Astrocyte of the spinal cord (primary cell): ENCODE measurements at regions not wholly inside any gene's neighbourhood (a gene's known extent, or its start where the extent isn't known, plus 50 kb on each side); places are given as distances from the start of the nearest gene placed in this dataset.

ENCODE experiments used
- DNase-seq: peaks from one replicate; pipeline ENCODE4 v3.0.0; 2011; ENCODE audit warnings: low read depth, low spot score
- H3K4me3 ChIP-seq: 2 replicates; pipeline ENCODE4 v1.5.1; 2011; ENCODE audit warnings: low read depth, mild to moderate bottlenecking, low read length, moderate library complexity
- CTCF ChIP-seq: IDR thresholded peaks from 2 replicates; pipeline ENCODE4 v1.5.1; 2012; ENCODE audit warnings: low read depth, mild to moderate bottlenecking, low read length, inconsistent platforms
- in situ Hi-C: cut with HindIII; loops from 2 replicates; pipeline ENCODE4 v1.10.0; 2017; ENCODE audit warnings: low sequenced_read_pairs

- in situ Hi-C loops = no loop called here
- no peak for DNase-seq
- TF ChIP-seq CTCF = no peak
- H3K4me3 ChIP-seq = no peak overlapping the region
These were observed 688.2 kb downstream of the QKI start for GRCh38 chr6:164102693-164103092.

- in situ Hi-C loops = no loop called here
- no peak for DNase-seq
- no peak for TF ChIP-seq CTCF
- H3K4me3 ChIP-seq = no peak overlapping the region
These were observed 687.3 kb downstream of the QKI start for GRCh38 chr6:164101859-164102258.

GRCh38 chr6:164099269-164099865, 684.8 kb downstream of the QKI start:
- H3K4me3 ChIP-seq = no peak overlapping the region

GRCh38 chr6:164098857-164099267, 684.3 kb downstream of the QKI start:
- TF ChIP-seq CTCF = no peak
- in situ Hi-C loops = no loop called here

More at GRCh38 chr6:164099269-164099865, 684.8 kb downstream of the QKI start:
- peak; percentile 13 for DNase-seq
- in situ Hi-C loops = no loop called here
- peak; percentile 20 for TF ChIP-seq CTCF

GRCh38 chr6:164097551-164098398, 683.3 kb downstream of the QKI start:
- no peak overlapping the region for H3K4me3 ChIP-seq
- peak; percentile 40 for TF ChIP-seq CTCF
- peak; percentile 78 for DNase-seq
- in situ Hi-C loops = no loop called here

More at GRCh38 chr6:164098857-164099267, 684.3 kb downstream of the QKI start:
- H3K4me3 ChIP-seq = no peak overlapping the region
- DNase-seq = peak; percentile 28

- TF ChIP-seq CTCF = no peak
- in situ Hi-C loops = no loop called here
- DNase-seq = no peak
- no peak overlapping the region for H3K4me3 ChIP-seq
These were observed 682.5 kb downstream of the QKI start for GRCh38 chr6:164097056-164097455.
